Kidney glomerular epithelial cell (primary cell): ENCODE measurements at regions not wholly inside any gene's neighbourhood (a gene's known extent, or its start where the extent isn't known, plus 50 kb on each side); places are given as distances from the start of the nearest gene placed in this dataset.
"Not testable (repeated sequence)": the region's sequence is repeated elsewhere in the genome, so short reads cannot be mapped to it uniquely, and the experiment has no call there.

Source experiments
- DNase-seq: peaks from one replicate; lab custom pipeline; 2025; lab: John Stamatoyannopoulos, UW

DNA sequence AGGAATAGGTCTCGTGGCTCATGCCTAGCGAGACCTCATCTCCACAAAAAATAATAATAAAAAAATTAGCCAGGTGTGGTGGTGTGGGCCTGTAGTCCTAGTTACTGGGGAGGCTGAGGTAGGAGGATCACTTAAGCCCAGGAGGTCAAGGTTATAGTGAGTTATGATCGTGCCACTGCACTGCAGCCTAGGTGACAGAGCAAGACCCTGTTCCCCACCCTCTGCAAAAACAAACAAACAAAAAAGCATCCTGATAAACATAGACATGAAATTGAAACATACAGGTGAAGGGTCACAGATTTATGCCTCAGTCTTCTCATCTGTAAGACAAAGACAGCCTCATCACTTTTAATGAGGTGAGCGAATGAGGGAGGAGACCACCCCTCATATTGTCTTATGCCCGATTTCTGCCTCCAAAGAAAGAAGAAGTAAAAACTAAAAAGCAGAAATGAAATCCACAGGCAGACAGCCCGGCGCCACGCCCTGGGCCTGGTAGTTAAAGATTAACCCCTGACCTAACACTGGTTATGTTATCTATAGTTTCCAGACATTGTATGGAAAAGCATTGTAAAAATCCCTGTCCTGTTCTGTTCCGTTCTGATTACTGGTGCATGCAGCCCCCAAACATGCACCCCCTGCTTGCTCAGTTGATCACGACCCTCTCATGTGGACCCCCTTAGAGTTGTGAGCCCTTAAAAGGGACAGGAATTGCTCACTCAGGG lies 138.5 kb downstream of the OR2B2 start:
- DNase-seq, result not testable (repeated sequence)

DNA sequence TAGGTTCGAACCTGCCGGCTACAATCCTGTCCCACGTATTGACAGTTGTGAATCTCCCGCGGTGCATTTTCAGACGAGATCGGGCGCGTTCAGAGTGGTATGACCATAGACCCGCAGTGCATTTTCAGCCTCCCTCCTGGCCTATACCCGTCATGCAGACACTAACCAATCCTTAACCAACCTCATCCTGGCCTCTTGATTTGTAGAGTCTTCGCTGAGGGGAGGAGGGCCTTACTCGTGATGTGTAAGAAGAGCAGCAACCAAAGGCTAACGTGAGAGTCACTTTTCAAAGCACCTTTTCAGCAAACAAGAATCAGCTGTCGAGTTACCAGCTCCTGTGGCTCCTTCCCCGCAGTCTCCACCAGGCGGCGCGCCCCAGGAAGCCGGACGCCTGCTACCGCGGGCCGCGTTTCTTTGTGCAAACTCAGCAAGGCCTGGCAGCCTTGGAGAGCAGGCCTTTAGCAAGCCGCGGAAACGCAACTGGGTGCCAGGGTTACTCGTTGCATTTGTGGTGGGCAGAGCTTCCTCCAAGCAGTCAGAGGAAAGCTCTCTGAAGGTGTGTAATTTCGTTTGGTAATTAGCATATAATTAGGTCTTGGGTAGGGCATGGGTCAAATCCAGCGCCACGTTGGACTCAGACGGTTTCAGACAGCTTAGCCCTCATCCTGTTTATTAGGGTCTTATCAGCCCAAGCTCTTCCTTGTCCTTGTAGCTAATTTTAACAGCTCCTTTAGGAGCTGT lies 139.8 kb downstream of the OR2B2 start:
- DNase-seq, result peak; percentile 86

DNA sequence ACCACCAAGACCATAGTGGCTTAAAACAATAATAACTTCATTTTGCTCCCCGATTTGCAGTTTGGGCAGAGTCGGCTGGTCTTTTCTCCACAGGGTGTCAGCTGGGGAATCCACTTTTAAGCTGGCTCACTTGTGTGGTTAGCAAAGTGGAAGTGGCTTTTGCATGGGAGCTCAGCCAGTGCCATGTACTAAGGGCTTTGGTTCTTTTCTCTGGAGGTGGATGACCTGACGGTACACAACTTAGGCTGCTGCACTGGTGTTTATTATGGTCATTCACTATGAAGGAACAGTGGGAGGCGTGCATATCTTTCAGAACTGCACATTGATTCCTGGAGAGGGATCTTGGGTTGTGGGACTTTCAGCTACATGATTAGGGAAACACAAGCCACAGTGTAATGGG lies 141.0 kb downstream of the OR2B2 start:
- DNase-seq, result no peak

DNA sequence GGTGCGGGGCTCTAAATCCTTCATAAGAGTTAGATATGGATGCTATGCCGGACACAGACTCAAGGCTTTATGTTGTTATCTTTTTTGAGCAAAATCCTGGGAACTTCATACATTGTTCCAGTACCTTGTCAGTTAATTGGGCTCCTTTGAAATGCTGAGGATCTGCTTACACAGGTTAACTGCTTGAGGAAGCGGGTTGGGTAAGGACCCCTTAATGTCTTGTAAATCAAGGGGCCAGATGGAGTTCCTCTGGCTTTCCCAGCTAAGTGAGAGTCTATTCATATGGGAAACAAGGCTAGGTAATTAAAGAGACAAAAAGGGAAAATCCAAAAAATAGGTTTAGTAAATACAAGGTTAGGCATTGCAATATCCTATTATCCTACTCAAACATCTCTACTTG lies 141.5 kb downstream of the OR2B2 start:
- DNase-seq, result no peak

DNA sequence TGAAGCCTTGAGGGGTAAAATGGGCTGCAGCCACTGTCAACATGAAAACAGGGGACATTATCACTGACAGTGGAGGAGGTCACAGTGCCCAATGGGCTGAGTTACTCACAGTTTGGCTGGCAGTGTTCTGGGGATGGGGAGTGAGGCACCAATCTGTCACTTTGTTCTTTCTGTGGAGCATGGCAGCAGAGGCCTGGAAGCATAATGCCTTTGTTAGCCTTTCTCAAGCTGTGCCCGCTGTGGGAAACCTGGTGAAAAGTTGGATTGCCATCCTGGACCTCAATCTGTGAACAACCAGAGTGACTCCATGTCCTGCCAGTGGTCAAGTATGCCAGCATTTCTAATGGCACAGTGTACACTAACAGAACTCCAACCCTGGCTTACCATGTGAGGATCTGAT lies 143.6 kb downstream of the OR2B2 start:
- DNase-seq, result no peak

DNA sequence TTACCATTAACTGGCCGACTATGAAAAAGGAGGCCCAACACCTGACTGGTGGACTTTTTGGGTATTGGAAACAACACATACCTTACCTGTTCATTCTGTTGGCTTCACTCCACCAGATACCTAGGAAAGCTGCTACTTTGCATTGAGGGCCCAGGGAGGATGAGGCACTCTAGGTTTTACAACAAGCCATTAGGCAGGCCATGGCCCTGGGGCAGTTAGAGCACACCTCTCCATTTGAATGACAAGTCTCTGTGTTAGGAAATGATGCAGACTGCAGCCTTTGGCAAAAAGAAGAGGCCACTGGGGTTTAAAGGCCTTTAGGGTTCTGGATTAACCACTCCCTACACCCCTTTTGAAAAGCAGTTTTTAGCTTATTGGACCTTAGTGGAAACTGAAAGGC lies 144.3 kb downstream of the OR2B2 start:
- no peak for DNase-seq

DNA sequence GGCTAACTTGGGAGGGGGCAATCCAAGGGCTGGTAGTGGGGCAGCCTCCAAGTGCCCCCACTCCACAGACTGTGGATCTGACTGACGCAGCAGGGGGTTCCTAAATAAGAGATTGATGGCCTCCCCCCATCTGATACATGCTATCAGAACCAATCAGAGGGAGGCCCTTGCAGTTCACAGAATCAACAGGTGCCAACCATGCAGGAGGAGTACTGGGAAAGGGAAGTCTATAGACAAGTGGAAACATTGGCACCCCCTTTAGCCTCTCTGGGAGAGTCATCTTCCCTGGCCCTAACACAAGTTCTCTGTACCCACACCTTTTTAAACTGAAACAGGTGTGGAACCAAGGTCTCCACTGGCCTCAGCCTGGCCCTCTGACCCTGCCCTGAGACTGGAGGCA lies 145.8 kb downstream of the OR2B2 start:
- no peak for DNase-seq

DNA sequence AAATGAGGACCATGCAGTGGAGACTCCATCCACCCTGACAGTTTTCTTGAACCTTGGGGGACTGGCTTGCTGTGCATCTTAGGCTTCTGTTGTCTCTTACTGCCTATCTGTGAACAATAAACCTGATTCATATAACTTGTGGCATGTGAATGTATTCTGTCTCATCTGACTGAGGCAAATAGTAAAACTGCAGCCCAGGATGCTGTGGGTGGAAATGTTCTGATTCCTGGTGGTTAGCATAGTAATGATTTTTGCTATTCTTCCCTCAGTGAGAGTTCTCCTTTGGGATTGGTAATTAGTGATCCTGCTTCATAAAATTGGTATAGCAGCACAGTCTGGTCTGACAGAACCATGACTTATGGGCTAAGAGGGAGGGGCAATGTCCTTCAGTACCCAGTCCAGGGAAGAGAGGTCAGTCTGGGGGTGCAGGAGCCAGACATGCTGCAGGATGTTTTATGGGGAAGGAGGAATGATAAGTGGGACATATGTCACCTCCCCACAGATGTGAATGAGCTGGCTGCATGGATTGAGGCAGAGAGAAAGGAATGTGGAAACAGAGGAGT lies 147.1 kb downstream of the OR2B2 start:
- no peak for DNase-seq

DNA sequence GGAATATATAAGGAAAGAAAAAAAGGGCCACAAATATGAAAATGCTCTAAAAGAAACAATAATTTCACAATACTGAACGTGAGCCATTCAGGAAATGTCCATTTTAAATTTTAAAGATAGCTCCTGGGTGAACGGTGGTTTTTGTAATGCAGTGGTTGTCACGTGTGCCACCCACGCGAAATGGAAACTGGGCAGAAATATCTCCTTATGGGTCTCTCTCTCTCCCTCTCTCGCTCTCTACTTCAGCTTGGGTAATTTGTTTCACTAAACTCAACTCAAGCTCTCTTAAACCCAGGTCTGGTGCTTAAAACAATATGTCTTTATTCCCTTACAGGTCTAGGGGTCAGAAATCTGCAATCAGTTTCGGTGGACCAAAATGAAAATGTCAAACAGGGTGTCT lies 150.8 kb downstream of the OR2B2 start:
- no peak for DNase-seq

DNA sequence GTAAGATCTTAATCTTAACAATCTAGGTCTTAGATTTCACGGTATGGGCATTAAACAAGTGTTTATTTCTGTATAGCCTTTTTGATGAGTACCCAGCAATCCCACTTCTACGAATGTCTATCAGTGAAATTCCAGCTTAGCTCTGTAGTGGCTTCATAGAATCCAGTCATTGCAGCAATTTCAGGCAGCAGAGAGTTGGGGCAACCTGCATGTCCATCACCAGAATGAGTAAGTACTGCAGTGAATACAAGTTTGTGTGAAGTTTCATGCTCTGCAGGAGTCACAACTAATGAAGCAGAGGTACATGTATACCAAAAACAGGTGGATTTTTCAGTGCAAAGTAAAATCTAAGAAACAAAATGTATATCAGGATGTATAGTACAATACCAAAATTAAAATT lies 151.7 kb downstream of the OR2B2 start:
- no peak for DNase-seq

DNA sequence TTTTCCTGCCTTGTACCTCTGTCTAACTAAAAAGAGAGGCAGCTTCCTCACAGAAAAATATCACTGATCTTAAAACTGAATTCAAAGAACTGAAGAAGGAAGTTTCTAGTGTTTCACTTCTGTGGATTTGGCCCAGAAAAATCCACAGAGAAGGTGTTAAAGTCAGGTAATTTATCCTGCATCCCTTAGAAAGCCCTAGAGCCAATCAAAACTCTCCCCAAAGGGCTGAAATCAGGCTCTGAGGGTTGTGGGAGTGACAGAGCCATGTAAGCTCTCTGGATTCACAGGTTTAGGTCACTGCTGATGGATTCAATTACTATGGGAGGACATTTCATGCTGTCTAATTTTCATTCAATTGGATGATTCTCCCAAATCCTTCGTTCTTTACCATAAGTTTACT lies 152.3 kb downstream of the OR2B2 start:
- DNase-seq, result no peak

DNA sequence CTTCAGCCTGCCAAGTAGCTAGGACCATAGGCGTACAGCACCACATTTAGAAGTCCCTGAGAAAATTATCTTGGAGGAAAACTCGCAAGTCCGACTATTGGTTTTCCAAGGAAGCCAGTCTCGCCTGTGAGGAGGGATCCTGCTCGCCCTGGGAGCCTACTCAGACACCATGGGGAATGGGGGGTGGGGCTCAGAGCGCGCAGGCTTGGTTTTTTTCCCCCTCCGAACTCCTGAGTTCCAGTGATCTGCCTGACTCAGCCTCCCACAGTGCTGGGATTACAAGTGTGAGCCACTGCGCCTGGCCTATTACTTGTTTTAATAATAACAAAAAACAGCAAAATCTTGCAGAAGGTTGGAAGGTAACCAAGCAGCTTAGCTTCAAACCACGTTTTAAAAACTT lies 153.7 kb downstream of the OR2B2 start:
- no peak for DNase-seq

DNA sequence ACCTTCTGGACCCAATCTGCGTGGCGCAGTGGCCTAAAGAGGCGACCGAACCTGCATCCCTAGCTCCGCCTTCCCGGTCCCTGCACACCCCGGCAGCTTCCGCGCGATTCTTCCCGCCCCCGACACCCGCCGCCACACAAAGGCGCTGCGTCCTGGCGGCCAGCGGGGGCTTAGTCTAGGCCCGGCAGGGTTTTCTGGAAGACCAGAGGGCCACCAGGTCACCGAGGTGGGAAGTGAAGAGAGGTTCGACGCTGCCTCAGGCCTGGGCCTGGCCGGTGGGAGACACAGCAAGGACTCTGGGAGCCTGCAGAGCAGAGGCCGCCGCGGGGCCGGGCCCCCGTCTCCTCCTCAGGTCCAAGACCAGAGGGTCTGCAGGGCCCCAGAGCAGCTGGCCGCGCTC lies 154.9 kb downstream of the OR2B2 start:
- no peak for DNase-seq

DNA sequence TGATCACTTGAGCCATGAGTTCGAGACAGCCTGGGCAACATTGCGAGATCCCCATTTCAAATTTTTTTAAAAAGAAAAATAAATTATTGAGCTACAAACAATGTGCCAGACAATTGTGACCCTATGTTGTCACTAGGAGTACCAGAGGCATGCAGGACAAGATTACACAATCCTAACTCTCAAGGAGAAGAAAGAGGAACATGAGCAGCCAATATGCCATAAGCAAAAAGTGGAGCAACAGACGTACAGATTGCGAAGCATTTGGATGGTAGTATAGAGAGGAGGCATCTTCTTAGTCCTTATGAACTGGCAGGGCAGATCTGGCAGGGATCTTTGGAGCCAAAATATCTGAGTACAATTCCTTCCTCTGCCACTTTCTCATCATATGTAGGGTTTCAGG lies 156.4 kb downstream of the OR2B2 start:
- no peak for DNase-seq

DNA sequence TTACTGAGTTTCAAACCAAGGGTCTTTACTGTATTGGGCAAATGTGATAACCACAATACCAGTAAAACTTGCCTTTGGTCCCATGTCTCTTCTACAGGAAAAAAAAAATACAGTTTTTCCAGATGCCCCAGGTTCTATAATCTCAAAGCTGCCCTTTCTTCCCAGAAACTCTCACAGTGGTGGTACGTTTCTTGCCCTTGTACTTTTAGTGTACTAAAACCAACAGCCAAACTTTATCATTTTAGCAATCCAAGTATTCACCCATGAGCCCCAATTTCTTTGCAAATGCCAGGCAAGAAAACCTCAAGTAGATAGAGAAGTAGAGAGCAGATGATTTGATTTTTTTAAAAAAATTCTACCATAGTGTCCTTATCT lies 157.8 kb downstream of the OR2B2 start:
- DNase-seq, result no peak

DNA sequence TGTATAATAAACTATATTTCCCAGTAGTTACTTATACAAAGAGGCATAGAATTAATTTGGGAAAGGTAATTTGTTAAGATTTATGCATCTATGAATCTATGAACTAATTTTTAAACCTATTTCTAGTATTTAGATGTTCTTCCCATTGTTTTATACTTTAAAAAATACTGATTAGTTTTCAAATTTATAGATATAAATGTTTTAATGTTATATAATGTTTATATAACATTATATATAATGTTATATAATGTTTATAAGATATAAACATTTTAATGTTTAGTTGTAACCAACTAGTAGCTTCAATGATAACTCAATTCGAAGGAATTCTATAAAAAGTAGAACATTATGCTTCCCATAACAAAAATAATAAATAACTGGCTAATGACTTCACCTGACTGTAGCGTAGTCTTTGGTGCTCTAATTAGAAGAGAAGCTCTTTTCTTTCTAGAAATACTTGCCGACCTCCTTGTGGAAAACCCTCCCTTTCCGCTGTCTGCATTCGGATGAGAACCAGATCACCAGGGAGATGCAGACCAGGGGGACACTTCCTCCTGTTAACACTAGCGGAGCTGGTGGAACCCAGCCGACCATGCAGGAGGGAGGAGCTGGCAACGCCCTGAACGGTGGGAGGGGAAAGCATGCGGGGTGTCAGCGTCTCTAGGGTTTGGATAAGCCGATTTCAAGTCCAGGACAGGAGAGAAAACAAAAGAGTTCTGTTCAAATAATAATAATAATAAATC lies 158.4 kb downstream of the OR2B2 start:
- DNase-seq, result peak; percentile 29

DNA sequence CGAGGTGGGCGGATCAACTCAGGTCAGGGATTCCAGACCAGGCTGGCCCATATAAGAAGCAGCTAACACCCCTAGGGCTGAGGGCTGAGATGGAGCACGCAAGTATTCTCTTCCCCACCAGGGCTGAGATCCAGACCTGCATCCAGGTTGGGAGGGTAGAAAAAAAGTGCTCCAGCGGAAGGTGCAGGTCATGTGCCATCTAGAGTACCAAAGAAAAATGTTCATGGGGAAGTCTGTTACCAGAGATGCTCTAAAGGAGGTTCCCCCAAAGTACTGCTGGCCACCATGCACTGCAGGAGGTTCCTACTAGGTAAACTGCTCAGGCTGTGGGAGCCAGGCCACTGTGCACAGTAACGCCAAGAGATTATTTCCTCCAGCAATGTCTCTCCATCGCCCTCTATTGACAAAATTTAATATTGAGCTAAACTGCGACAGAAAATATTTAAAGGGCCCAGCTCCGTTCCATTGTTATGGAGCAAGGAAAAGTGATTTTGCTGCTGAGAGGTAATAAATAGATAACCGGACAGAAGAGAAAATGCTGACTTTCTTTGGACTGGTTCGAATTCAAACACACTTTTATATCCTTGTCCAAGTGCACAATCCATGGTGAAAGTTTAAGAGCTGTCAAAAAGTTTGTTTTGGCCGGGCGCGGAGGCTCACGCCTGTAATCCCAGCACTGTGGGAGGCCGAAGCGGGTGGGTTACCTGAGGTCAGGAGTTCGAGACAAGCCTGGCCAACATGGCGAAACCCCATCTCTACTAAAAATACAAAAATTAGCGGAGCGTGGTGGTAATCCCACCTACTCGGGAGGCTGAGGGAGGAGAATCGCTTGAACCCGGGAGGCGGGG lies 159.9 kb downstream of the OR2B2 start:
- DNase-seq, result peak; percentile 84

DNA sequence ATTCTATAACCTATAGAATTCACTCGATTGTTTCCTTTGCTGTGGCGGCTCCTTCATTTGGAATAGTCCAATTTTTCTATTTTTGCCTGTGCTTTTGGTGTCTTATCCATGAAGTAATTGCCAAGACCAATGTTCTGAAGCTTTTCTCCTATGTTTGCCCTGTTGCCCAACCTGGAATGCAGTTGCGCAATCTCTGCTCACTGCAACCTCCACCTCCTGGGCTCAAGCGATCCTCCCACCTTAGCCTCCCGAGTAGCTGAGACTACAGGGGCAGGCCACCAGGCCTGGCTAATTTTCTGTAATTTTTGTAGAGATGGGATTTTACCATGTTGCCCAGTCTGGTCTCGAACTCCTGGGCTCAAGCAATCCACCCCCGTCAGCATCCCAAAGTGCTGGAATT lies 163.5 kb downstream of the OR2B2 start:
- DNase-seq, result no peak

DNA sequence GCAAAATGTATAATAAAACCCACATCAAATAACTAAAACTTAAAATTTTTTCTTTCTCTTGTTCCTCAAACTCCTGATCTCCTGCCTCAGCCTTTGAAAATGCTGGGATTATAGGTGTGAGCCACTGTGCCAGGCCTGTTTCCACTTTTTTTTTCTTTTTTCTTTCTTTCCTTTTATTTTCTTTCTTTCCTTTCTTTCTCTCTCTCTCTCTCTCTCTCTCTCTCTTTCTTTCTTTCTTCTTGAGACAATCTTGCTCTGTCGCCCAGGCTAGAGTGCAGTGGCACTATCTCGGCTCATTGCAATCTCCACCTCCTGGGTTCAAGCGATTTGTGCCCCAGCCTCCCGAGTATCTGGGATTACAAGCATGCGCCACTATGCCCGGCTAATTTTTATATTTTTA lies 164.6 kb downstream of the OR2B2 start:
- DNase-seq, result no peak

DNA sequence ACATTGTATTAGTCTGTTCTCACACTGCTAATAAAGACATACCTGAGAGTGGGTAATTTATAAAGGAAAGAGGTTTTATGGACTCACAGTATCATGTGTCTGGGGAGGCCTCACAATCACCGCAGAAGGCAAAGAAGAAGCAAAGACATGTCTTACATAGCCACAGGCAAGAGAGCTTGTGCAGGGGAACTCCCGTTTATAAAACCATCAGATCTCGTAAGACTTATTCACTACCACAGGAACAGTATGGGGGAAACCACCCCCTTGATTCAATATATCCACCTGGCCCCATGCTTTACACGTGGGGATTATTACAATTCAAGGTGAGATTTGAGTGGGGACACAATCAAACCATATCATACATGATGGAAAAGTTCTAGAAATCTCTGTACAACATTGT lies 165.3 kb downstream of the OR2B2 start:
- not testable (repeated sequence) for DNase-seq

DNA sequence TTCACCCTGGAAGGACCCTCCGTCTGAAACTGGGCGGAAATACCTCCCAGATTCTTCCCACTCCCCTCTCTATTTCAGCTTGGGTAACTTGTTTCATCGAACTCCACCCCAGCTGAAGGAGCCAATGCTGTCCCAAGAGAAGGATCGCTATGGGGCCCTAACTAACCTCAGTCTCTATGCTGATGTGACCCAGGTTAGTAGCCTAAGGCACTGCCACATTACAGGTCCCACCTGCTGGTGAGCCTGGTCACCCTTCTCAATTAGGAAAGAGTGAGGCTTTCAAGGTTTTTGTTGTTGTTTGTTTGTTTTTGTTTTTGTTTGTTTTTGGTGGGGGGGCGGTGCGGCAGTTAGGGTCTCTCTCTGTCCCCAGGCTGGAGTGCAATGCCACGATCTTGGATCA lies 168.4 kb downstream of the OR2B2 start:
- DNase-seq, result no peak
